MM.1S (cell line): ENCODE measurements at regions not wholly inside any gene's neighbourhood (a gene's known extent, or its start where the extent isn't known, plus 50 kb on each side); places are given as distances from the start of the nearest gene placed in this dataset.
"Not testable (repeated sequence)": the region's sequence is repeated elsewhere in the genome, so short reads cannot be mapped to it uniquely, and the experiment has no call there.

Source experiments
- DNase-seq: peaks from one replicate; pipeline ENCODE4 v3.0.0-alpha.2; 2015
- H2AFZ ChIP-seq: fragments of 300-600 bp; sonication (generic); 2 replicates; pipeline ENCODE4 v1.6.0; 2016; ENCODE audit warnings: antibody characterized with exemption, low read length
- H3F3A ChIP-seq: fragments of 300-600 bp; sonication (generic); 2 replicates; pipeline ENCODE4 v1.6.1; 2016; ENCODE audit warnings: mild to moderate bottlenecking, antibody characterized with exemption, low read length, moderate library complexity, mixed read lengths; ENCODE audit not compliant: insufficient read depth
- H3K27ac ChIP-seq: fragments of 300-600 bp; sonication (generic); 2 replicates; pipeline ENCODE4 v1.5.1; 2016; ENCODE audit warnings: mild to moderate bottlenecking, low read length
- H3K27me3 ChIP-seq: fragments of 300-600 bp; sonication (generic); replicated peaks from 2 replicates; pipeline ENCODE4 v1.6.0; 2016; ENCODE audit warnings: low read length; ENCODE audit not compliant: insufficient read depth
- H3K36me3 ChIP-seq: fragments of 300-600 bp; sonication (generic); replicated peaks from 2 replicates; pipeline ENCODE4 v1.6.1; 2016; ENCODE audit warnings: mild to moderate bottlenecking, low read length, mixed read lengths; ENCODE audit not compliant: insufficient read depth
- H3K4me1 ChIP-seq: fragments of 300-600 bp; sonication (generic); 2 replicates; pipeline ENCODE4 v1.6.1; 2016; ENCODE audit warnings: low read length, mixed read lengths
- H3K4me2 ChIP-seq: fragments of 300-600 bp; sonication (generic); 2 replicates; pipeline ENCODE4 v1.6.0; 2016; ENCODE audit warnings: low read depth, low read length
- H3K4me3 ChIP-seq: fragments of 300-600 bp; sonication (generic); 2 replicates; pipeline ENCODE4 v1.5.1; 2016; ENCODE audit warnings: low read length, mixed read lengths
- H3K79me2 ChIP-seq: fragments of 300-600 bp; sonication (generic); 2 replicates; pipeline ENCODE4 v1.6.1; 2016; ENCODE audit warnings: mixed run types, low read length, mixed read lengths
- H3K9ac ChIP-seq: fragments of 300-600 bp; sonication (generic); 2 replicates; pipeline ENCODE4 v1.6.1; 2016; ENCODE audit warnings: low read length, mixed read lengths
- H3K9me2 ChIP-seq: fragments of 300-600 bp; sonication (generic); replicated peaks from 2 replicates; pipeline ENCODE4 v1.6.1; 2016; ENCODE audit warnings: mild to moderate bottlenecking, low read length, mixed read lengths; ENCODE audit not compliant: insufficient read depth
- H3K9me3 ChIP-seq: fragments of 300-600 bp; sonication (generic); replicated peaks from 2 replicates; pipeline ENCODE4 v1.6.1; 2016; ENCODE audit warnings: mild to moderate bottlenecking, low read length, mixed read lengths; ENCODE audit not compliant: insufficient read depth
- H4K20me1 ChIP-seq: fragments of 300-600 bp; sonication (generic); 2 replicates; pipeline ENCODE4 v1.6.1; 2016; ENCODE audit warnings: mild to moderate bottlenecking, low read length, moderate library complexity, mixed read lengths; ENCODE audit not compliant: insufficient read depth
- EZH2 ChIP-seq: fragments of 300-600 bp; sonication (generic); optimal IDR thresholded peaks from 2 replicates; pipeline ENCODE3; 2017; ENCODE audit warnings: low read depth, mild to moderate bottlenecking, antibody characterized with exemption, low read length, mixed read lengths
- EZH2phosphoT487 ChIP-seq: fragments of 300-600 bp; sonication (generic); IDR thresholded peaks from 2 replicates; pipeline ENCODE4 v1.6.1; 2018; ENCODE audit warnings: antibody characterized with exemption, low read length
- TF ChIP-seq, protein P1 (sequence below): fragments of 300-600 bp; sonication (generic); IDR thresholded peaks from 2 replicates; pipeline ENCODE4 v1.5.1; 2016; ENCODE audit warnings: antibody characterized with exemption, low read length, mixed read lengths

DNA sequence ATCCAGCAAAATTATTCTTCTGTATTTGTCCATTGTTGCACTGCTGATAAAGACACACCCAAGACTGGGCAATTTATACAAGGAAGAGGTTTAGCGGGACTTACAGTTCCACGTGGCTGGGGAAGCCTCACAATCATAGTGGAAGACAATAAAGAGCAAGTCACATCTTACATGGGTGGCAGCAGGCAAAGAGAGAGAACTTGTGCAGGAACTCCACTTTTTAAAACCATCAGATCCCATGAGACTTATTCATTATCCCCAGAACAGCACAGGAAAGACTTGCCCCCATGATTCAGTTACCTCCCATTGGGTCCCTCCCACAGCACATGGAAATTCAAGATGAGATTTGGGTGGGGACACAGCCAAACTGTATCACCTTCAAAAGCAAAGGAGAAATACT is 286.5 kb upstream of the ECI2 start:
- H3K4me1 ChIP-seq, result no peaks in the 10 kb centered on the region
- no peaks in the 10 kb centered on the region for H3K9me2 ChIP-seq
- no peaks in the 10 kb centered on the region for H3F3A ChIP-seq
- no peak overlapping the region for H3K27ac ChIP-seq
- no peaks in the 10 kb centered on the region for H4K20me1 ChIP-seq
- no peaks in the 10 kb centered on the region for H3K36me3 ChIP-seq
- no peak for DNase-seq
- no peaks in the 10 kb centered on the region for H3K27me3 ChIP-seq
- no peak overlapping the region for H2AFZ ChIP-seq
- H3K4me2 ChIP-seq, result no peak overlapping the region
- no peaks in the 10 kb centered on the region for H3K9me3 ChIP-seq
- TF ChIP-seq EZH2 (no peak), EZH2phosphoT487 (no peak)
- TF ChIP-seq, protein P1, sequence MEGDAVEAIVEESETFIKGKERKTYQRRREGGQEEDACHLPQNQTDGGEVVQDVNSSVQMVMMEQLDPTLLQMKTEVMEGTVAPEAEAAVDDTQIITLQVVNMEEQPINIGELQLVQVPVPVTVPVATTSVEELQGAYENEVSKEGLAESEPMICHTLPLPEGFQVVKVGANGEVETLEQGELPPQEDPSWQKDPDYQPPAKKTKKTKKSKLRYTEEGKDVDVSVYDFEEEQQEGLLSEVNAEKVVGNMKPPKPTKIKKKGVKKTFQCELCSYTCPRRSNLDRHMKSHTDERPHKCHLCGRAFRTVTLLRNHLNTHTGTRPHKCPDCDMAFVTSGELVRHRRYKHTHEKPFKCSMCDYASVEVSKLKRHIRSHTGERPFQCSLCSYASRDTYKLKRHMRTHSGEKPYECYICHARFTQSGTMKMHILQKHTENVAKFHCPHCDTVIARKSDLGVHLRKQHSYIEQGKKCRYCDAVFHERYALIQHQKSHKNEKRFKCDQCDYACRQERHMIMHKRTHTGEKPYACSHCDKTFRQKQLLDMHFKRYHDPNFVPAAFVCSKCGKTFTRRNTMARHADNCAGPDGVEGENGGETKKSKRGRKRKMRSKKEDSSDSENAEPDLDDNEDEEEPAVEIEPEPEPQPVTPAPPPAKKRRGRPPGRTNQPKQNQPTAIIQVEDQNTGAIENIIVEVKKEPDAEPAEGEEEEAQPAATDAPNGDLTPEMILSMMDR, result no peak
- H3K9ac ChIP-seq, result no peak overlapping the region
- no peak overlapping the region for H3K4me3 ChIP-seq
- H3K79me2 ChIP-seq, result no peaks in the 10 kb centered on the region

DNA sequence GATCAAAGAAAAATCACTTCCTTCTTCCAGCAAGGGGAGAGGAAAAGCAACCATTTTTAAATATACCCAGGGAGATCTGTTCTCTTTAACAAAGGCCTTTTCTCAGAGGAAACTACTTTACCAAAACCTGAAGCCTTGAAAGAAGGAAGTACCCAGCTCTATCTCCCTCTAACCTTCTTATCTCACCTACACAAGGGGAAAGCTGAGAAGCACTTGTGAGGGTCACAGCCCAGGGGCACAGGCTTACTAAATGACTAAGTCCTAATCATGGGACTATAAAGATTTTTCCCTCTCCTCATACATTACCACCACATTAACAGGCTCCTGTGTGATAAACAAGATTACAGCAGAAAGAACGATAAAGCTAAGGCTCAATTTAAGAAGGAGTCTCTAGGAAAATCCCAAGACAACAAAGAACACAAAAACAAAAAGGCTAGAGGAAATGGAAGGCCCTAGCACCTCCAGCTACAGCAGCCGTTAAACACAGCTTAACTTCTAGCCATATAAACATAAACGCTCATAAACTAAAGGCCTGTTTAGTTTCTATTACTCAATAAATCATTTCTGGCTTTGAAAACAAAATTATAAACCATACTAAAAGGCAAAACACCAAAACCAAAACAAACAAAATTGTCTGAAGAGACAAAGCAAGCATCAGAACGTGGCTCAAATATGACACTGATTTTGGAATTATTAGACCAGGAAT is 284.9 kb upstream of the ECI2 start:
- Histone ChIP-seq H3K9ac (no peak overlapping the region), H3K4me3 (no peak overlapping the region), H3K79me2 (no peaks in the 10 kb centered on the region), H3K27me3 (no peaks in the 10 kb centered on the region), H3F3A (no peaks in the 10 kb centered on the region), H3K4me2 (no peak overlapping the region), H4K20me1 (no peaks in the 10 kb centered on the region), H2AFZ (no peak overlapping the region), H3K27ac (no peak overlapping the region), H3K4me1 (no peaks in the 10 kb centered on the region), H3K36me3 (no peaks in the 10 kb centered on the region), H3K9me2 (no peaks in the 10 kb centered on the region), H3K9me3 (no peaks in the 10 kb centered on the region)
- no peak for DNase-seq
- TF ChIP-seq EZH2phosphoT487 (no peak), EZH2 (no peak)
- TF ChIP-seq, protein P1, result no peak

DNA sequence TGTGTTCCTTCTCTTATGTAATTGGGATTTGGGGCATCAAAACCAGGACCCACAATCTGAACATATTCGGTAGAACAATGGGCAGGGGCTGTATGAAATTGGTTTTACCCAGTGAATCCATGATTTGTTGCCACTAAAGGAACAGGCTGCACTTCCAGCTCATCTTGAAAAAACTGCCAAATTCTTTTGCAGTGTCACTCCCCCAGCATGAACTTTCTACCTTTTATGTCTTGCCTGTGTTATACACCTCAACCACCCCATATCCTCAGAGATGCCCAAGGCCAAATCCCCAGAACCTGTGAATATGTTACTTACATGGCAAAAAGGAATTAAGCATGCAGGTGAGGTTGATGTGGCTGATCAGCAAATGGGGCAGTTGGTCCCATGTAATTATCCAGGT is 280.2 kb upstream of the ECI2 start:
- H3K9ac ChIP-seq, result no peak overlapping the region
- no peak overlapping the region for H2AFZ ChIP-seq
- H3K27ac ChIP-seq, result no peak overlapping the region
- no peaks in the 10 kb centered on the region for H3K36me3 ChIP-seq
- H3K79me2 ChIP-seq, result no peaks in the 10 kb centered on the region
- H4K20me1 ChIP-seq, result no peaks in the 10 kb centered on the region
- H3K9me3 ChIP-seq, result no peaks in the 10 kb centered on the region
- H3K9me2 ChIP-seq, result no peaks in the 10 kb centered on the region
- H3K4me2 ChIP-seq, result no peak overlapping the region
- no peak overlapping the region for H3K4me3 ChIP-seq
- no peak for TF ChIP-seq EZH2phosphoT487
- TF ChIP-seq, protein P1, result no peak
- TF ChIP-seq EZH2, result no peak
- no peaks in the 10 kb centered on the region for H3K4me1 ChIP-seq
- DNase-seq, result no peak
- no peaks in the 10 kb centered on the region for H3F3A ChIP-seq
- H3K27me3 ChIP-seq, result no peaks in the 10 kb centered on the region

DNA sequence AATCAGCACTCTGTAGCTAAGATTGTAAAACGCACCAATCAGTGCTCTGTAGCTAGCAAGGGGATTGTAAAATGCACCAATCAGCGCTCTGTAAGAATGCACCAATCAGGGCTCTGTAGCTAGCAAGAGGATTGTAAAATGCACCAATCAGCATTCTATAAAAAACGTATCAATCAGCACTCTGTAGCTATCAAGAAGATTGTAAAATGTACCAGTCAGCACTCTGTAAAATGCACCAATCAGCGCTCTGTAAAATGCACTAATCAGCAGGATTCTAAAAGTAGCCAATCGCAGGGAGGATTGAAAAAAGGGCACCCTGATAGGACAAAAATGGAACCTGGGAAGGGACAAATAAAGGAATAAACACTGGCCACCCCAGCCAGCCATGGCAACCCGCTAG is 278.7 kb upstream of the ECI2 start:
- H3K79me2 ChIP-seq, H2AFZ ChIP-seq, H3K9me2 ChIP-seq, H4K20me1 ChIP-seq, H3K9ac ChIP-seq, H3K4me3 ChIP-seq, H3K4me1 ChIP-seq, H3K27me3 ChIP-seq, H3K27ac ChIP-seq, H3F3A ChIP-seq, DNase-seq, H3K9me3 ChIP-seq, H3K4me2 ChIP-seq, H3K36me3 ChIP-seq: not testable (repeated sequence)
